Lung (tissue), 11 donors: ENCODE measurements at regions not wholly inside any gene's neighbourhood (a gene's known extent, or its start where the extent isn't known, plus 50 kb on each side); places are given as distances from the start of the nearest gene placed in this dataset.

Experiments used
- ATAC-seq: fragments of 200-7000 bp; cut with Tn5 transposase; one replicate; pipeline ENCODE4 v1.9.1; 2020; ENCODE audit warnings: moderate number of reproducible peaks; ENCODE audit not compliant: insufficient read depth, low FRiP score
- DNase-seq, 3 donors: peaks; one replicate each; pipeline ENCODE4 v3.0.0-alpha.2; 2013 to 2017
- H3K27ac ChIP-seq, 2 donors: one replicate each; pipeline ENCODE4 v1.5.1; 2013; ENCODE audit warnings: mild to moderate bottlenecking in 2 of 2, moderate library complexity in 2 of 2, control low read depth in 1 of 2, inconsistent platforms in 1 of 2, low read depth in 1 of 2, low read length in 1 of 2
- H3K27me3 ChIP-seq, 3 donors: one replicate each; pipeline ENCODE4 v1.5.1; 2013; ENCODE audit warnings: low read length in 2 of 3; ENCODE audit not compliant: control insufficient read depth in 3 of 3, insufficient read depth in 3 of 3
- H3K36me3 ChIP-seq, 4 donors: one replicate each; pipeline ENCODE4 v1.5.1; 2013; ENCODE audit warnings: low read length in 4 of 4, mild to moderate bottlenecking in 1 of 4, moderate library complexity in 1 of 4; ENCODE audit not compliant: control insufficient read depth in 4 of 4, insufficient read depth in 4 of 4
- H3K4me1 ChIP-seq, 5 donors: one replicate each; pipeline ENCODE4 v1.5.1; 2013; ENCODE audit warnings: low read length in 5 of 5, mild to moderate bottlenecking in 2 of 5, moderate library complexity in 1 of 5; ENCODE audit not compliant: control insufficient read depth in 5 of 5, insufficient read depth in 5 of 5
- H3K4me3 ChIP-seq: one replicate; pipeline ENCODE4 v1.5.1; 2013; ENCODE audit warnings: mild to moderate bottlenecking, control low read depth, moderate library complexity
- H3K9ac ChIP-seq, 2 donors: one replicate each; pipeline ENCODE4 v1.5.1; 2013; ENCODE audit warnings: low read length in 2 of 2, control low read depth in 1 of 2; ENCODE audit not compliant: insufficient read depth in 1 of 2
- H3K9me3 ChIP-seq, 4 donors: one replicate each; pipeline ENCODE4 v1.5.1; 2013; ENCODE audit warnings: low read length in 3 of 4, mild to moderate bottlenecking in 1 of 4, moderate library complexity in 1 of 4; ENCODE audit not compliant: control insufficient read depth in 4 of 4, insufficient read depth in 3 of 4
- CTCF ChIP-seq: IDR thresholded peaks from 2 replicates; pipeline ENCODE4 v1.5.1; 2012; ENCODE audit warnings: mild to moderate bottlenecking; ENCODE audit errors: control extremely low read depth, extremely low read depth
- WGBS, 2 donors: extraction: QIAGEN DNeasy Blood & Tissue Kit; methylation state at CpG; one replicate each; pipeline ENCODE4 v1.1.7; 2013; 5-methylcytosine and 5-hydroxymethylcytosine counted together
- donor health status: control.
- donor health status: control.
- donor health status: Bipolar disorder and iron deficiency.
- donor health status: healthy.
- donor health status: DM: yes; HTN: yes; CAD: no.

- 94% methylated on average over 2 of the region's 2 CpGs for WGBS, 2 donors
- TF ChIP-seq CTCF: no peak
- ATAC-seq: no peak
Observed at GRCh38 chr4:27887646-27888045, 1027.0 kb downstream of the STIM2 start.

GRCh38 chr4:27888505-27888904, 1027.9 kb downstream of the STIM2 start:
- no peak overlapping the region for H3K4me3 ChIP-seq
- H3K27ac ChIP-seq: no peak overlapping the region
- TF ChIP-seq CTCF: no peak
- H3K9ac ChIP-seq: no peak overlapping the region
- no peak for DNase-seq
- 50 to 52% methylated on average over 1 of the region's 1 CpG for WGBS, 2 donors
- H3K9me3 ChIP-seq: peaks cover 0 to 3% (median 0%) of the 10 kb centered on the region in 4 donors
- ATAC-seq: no peak
- H3K36me3 ChIP-seq: no peaks in the 10 kb centered on the region
- H3K4me1 ChIP-seq: no peaks in the 10 kb centered on the region
- H3K27me3 ChIP-seq: no peaks in the 10 kb centered on the region

More at GRCh38 chr4:27887646-27888045, 1027.0 kb downstream of the STIM2 start:
- Histone ChIP-seq H3K4me3 (no peak overlapping the region), H3K4me1 (no peaks in the 10 kb centered on the region), H3K36me3 (no peaks in the 10 kb centered on the region), H3K9ac (no peak overlapping the region), H3K9me3 (peaks cover 0 to 3% (median 0%) of the 10 kb centered on the region in 4 donors), H3K27ac (no peak overlapping the region), H3K27me3 (no peaks in the 10 kb centered on the region)
- DNase-seq: no peak

GRCh38 chr4:27894951-27895350, 1034.3 kb downstream of the STIM2 start:
- Histone ChIP-seq H3K9ac (no peak overlapping the region), H3K27me3 (no peaks in the 10 kb centered on the region), H3K9me3 (no peaks in the 10 kb centered on the region), H3K4me3 (no peak overlapping the region), H3K4me1 (no peaks in the 10 kb centered on the region), H3K27ac (no peak overlapping the region), H3K36me3 (no peaks in the 10 kb centered on the region)
- no peak for DNase-seq
- no peak for ATAC-seq
- no peak for TF ChIP-seq CTCF
- 86 to 88% methylated on average over 2 of the region's 2 CpGs for WGBS, 2 donors

- H3K4me3 ChIP-seq: no peak overlapping the region
- TF ChIP-seq CTCF: no peak
- H3K9ac ChIP-seq: no peak overlapping the region
- no peaks in the 10 kb centered on the region for H3K9me3 ChIP-seq
- H3K27me3 ChIP-seq: no peaks in the 10 kb centered on the region
- DNase-seq (no peak), ATAC-seq (no peak)
- 71 to 83% methylated on average over 3 of the region's 3 CpGs for WGBS, 2 donors
- no peak overlapping the region for H3K27ac ChIP-seq
- H3K4me1 ChIP-seq: no peaks in the 10 kb centered on the region
- no peaks in the 10 kb centered on the region for H3K36me3 ChIP-seq
Observed at GRCh38 chr4:27908356-27908755, 1047.7 kb downstream of the STIM2 start.
